ENCODE measurements at regions not wholly inside any gene's neighbourhood (a gene's known extent, or its start where the extent isn't known, plus 50 kb on each side); places are given as distances from the start of the nearest gene placed in this dataset.

- no peak overlapping the region for H2BK120ac ChIP-seq (ENCODE audit: low read depth, low read length, poor library complexity, severe bottlenecking)
- DNase-seq: no peak
Measured at GRCh38 chr6:93048381-93048780, 371.0 kb downstream of the EPHA7 start.

More at GRCh38 chr6:93048381-93048780, 371.0 kb downstream of the EPHA7 start:
- Histone ChIP-seq H2AK5ac (ENCODE audit: insufficient read length, low read length) (no peak overlapping the region), H3K23me2 (ENCODE audit: insufficient read length, low read depth, low read length, poor library complexity, severe bottlenecking) (no peaks in the 10 kb centered on the region), H4K20me1 (ENCODE audit: control insufficient read depth, insufficient read depth, insufficient read length) (no peaks in the 10 kb centered on the region), H4K5ac (ENCODE audit: insufficient read length, low read depth, low read length) (no peak overlapping the region), H3K9ac (ENCODE audit: extremely low read depth, insufficient read length, low read length) (no peak overlapping the region), H2BK12ac (ENCODE audit: insufficient read length, low read depth, low read length) (no peak overlapping the region), H3K18ac (ENCODE audit: insufficient read length, low read depth, low read length) (no peak overlapping the region), H3K4me1 (ENCODE audit: insufficient read depth, low read length) (no peaks in the 10 kb centered on the region; the same call in 1 of the 2 replicates), H3K14ac (ENCODE audit: insufficient read depth, low read length) (no peak overlapping the region), H2BK15ac (ENCODE audit: low read depth, low read length) (no peak overlapping the region), H4K8ac (replicated peaks; ENCODE audit: insufficient read length, low read depth, low read length) (no peak overlapping the region), H3K4ac (ENCODE audit: low read depth, low read length) (no peak overlapping the region), H3K27ac (ENCODE audit: insufficient read length, low read depth, low read length) (peak overlapping the region; percentile 10), H2BK20ac (ENCODE audit: low read depth, low read length, poor library complexity, severe bottlenecking) (no peak overlapping the region), H3K4me2 (ENCODE audit: insufficient read depth, insufficient read length, low read length) (no peak overlapping the region), H3K9me3 (ENCODE audit: control insufficient read depth, low read depth, low read length) (no peaks in the 10 kb centered on the region), H3K79me1 (ENCODE audit: insufficient read depth, low read depth, low read length, poor library complexity, severe bottlenecking) (no peaks in the 10 kb centered on the region), H2BK5ac (ENCODE audit: insufficient read length, low read length) (no peak overlapping the region), H3T11ph (ENCODE audit: low read length) (no peak overlapping the region), H3K27me3 (ENCODE audit: insufficient read depth, low read length) (no peaks in the 10 kb centered on the region), H2AFZ (ENCODE audit: low read length) (no peak overlapping the region), H4K91ac (ENCODE audit: insufficient read length, low read depth, low read length) (no peak overlapping the region), H3K56ac (ENCODE audit: insufficient read length, low read depth, low read length) (no peak overlapping the region), H3K23ac (ENCODE audit: insufficient read length, low read depth, low read length) (no peak overlapping the region), H3K79me2 (ENCODE audit: insufficient read depth, low read length) (no peaks in the 10 kb centered on the region)
- H3K4me3 Mint-ChIP-seq: no peak overlapping the region
- H3K27ac Mint-ChIP-seq: peak overlapping the region in 2 of 3 experiments; percentile 76 to 93; a peak in 3 of 7 replicates
- H3K27me3 Mint-ChIP-seq (ENCODE audit: low read depth): no peaks in the 10 kb centered on the region
- H3K4me1 Mint-ChIP-seq: peaks cover 34 to 44% of the 10 kb centered on the region in 2 experiments
- H3K9me3 Mint-ChIP-seq: no peaks in the 10 kb centered on the region
- H3K36me3 Mint-ChIP-seq (ENCODE audit: insufficient read depth in 1 of 3, low read depth in 3 of 3): no peaks in the 10 kb centered on the region
- TF ChIP-seq CTCF (conservative IDR thresholded peaks at IDR 0.05): no peak

Data from H9 (cell line).